Neural cell (in vitro differentiated cells): ENCODE measurements at regions not wholly inside any gene's neighbourhood (a gene's known extent, or its start where the extent isn't known, plus 50 kb on each side); places are given as distances from the start of the nearest gene placed in this dataset.

Experiments
- H2AFZ ChIP-seq: fragments of 200-600, 300-800 bp; sonication (generic), shearing (Covaris generic); 2 replicates; pipeline ENCODE4 v1.6.0; 2014; ENCODE audit warnings: low read depth, mild to moderate bottlenecking, antibody characterized with exemption, low read length, moderate library complexity
- H3F3A ChIP-seq: fragments of 200-600 bp; shearing (Covaris generic); 2 replicates; pipeline ENCODE4 v1.6.1; 2016; ENCODE audit warnings: mild to moderate bottlenecking, moderate library complexity, mixed read lengths, antibody characterized with exemption, low read length; ENCODE audit not compliant: insufficient read depth, poor library complexity, severe bottlenecking
- H3K27ac ChIP-seq: fragments of 200-600, 300-800 bp; sonication (generic), shearing (Covaris generic); 2 replicates; pipeline ENCODE4 v1.5.1; 2014; ENCODE audit warnings: mild to moderate bottlenecking, low read length, moderate library complexity
- H3K27me3 ChIP-seq: fragments of 300-800, 200-600 bp; sonication (generic), shearing (Covaris generic); 2 replicates; pipeline ENCODE4 v1.6.0; 2014; ENCODE audit warnings: mild to moderate bottlenecking, low read depth, low read length, moderate library complexity; ENCODE audit not compliant: insufficient read depth
- H3K36me3 ChIP-seq: fragments of 300-800, 200-600 bp; sonication (generic), shearing (Covaris generic); 2 replicates; pipeline ENCODE4 v1.5.1; 2014; ENCODE audit warnings: mild to moderate bottlenecking, antibody characterized with exemption, low read length, moderate library complexity; ENCODE audit not compliant: insufficient read depth
- H3K4me2 ChIP-seq: fragments of 300-800, 200-600 bp; sonication (generic), shearing (Covaris generic); 2 replicates; pipeline ENCODE4 v1.6.0; 2014; ENCODE audit warnings: mild to moderate bottlenecking, low read length
- H3K4me3 ChIP-seq: fragments of 300-800, 200-600 bp; sonication (generic), shearing (Covaris generic); 2 replicates; pipeline ENCODE4 v1.5.1; 2014; ENCODE audit warnings: mild to moderate bottlenecking, low read length, moderate library complexity
- H3K79me2 ChIP-seq: fragments of 200-600 bp; shearing (Covaris generic); replicated peaks from 2 replicates; pipeline ENCODE4 v1.6.0; 2014; ENCODE audit warnings: mild to moderate bottlenecking, low read length, moderate library complexity; ENCODE audit not compliant: insufficient read depth
- H3K9ac ChIP-seq: fragments of 300-800, 200-600 bp; sonication (generic), shearing (Covaris generic); 2 replicates; pipeline ENCODE4 v1.6.1; 2016; ENCODE audit warnings: mild to moderate bottlenecking, low read length, mixed read lengths
- H3K9me2 ChIP-seq: fragments of 200-600 bp; shearing (Covaris generic); 2 replicates; pipeline ENCODE4 v1.6.1; 2016; ENCODE audit warnings: mild to moderate bottlenecking, low read length, mixed read lengths; ENCODE audit not compliant: insufficient read depth
- H3K9me3 ChIP-seq: fragments of 200-600, 300-800 bp; sonication (generic), shearing (Covaris generic); 2 replicates; pipeline ENCODE4 v1.6.1; 2016; ENCODE audit warnings: mild to moderate bottlenecking, mixed run types, low read length, moderate library complexity, mixed read lengths
- H4K20me1 ChIP-seq: fragments of 200-600 bp; shearing (Covaris generic); 2 replicates; pipeline ENCODE4 v1.6.1; 2016; ENCODE audit warnings: mild to moderate bottlenecking, mixed run types; ENCODE audit not compliant: insufficient read depth
- CTCF ChIP-seq: fragments of 450-650 bp; IDR thresholded peaks from 2 replicates; pipeline ENCODE4 v1.5.1; 2014; ENCODE audit warnings: antibody characterized with exemption, mild to moderate bottlenecking, moderate library complexity; ENCODE audit not compliant: poor library complexity, severe bottlenecking
- EZH2 ChIP-seq: fragments of 200-600, 300-800 bp; shearing (Covaris generic), sonication (generic); IDR thresholded peaks from 2 replicates; pipeline ENCODE4 v1.6.1; 2014; ENCODE audit warnings: antibody characterized with exemption, low read length, borderline replicate concordance, mild to moderate bottlenecking; ENCODE audit not compliant: insufficient read depth, poor library complexity, severe bottlenecking
- MXI1 ChIP-seq: fragments of 450-650 bp; conservative IDR thresholded peaks from 2 replicates; pipeline ENCODE4 v1.6.1; 2014; ENCODE audit warnings: antibody characterized with exemption, mild to moderate bottlenecking; ENCODE audit not compliant: poor library complexity, severe bottlenecking
- POLR2AphosphoS5 ChIP-seq: IDR thresholded peaks from 2 replicates; pipeline ENCODE4 v1.6.1; 2012
- RAD21 ChIP-seq: fragments of 450-650 bp; conservative IDR thresholded peaks from 2 replicates; pipeline ENCODE4 v1.6.1; 2014; ENCODE audit warnings: antibody characterized with exemption, mild to moderate bottlenecking, moderate library complexity
- REST ChIP-seq: IDR thresholded peaks from 2 replicates; pipeline ENCODE4 v1.6.1; 2012; ENCODE audit warnings: borderline replicate concordance
- SMC3 ChIP-seq: fragments of 450-650 bp; conservative IDR thresholded peaks from 2 replicates; pipeline ENCODE4 v1.6.1; 2014; ENCODE audit warnings: antibody characterized with exemption, mild to moderate bottlenecking, moderate library complexity; ENCODE audit not compliant: poor library complexity
- TAF1 ChIP-seq: IDR thresholded peaks from 2 replicates; pipeline ENCODE4 v1.6.1; 2012; ENCODE audit warnings: low read depth

GRCh38 chr2:65746931-65747675 is 314.7 kb upstream of the SPRED2 start:
- H3K79me2 ChIP-seq: no peaks in the 10 kb centered on the region
- H3K4me3 ChIP-seq: no peak overlapping the region
- no peak for TF ChIP-seq RAD21
- TF ChIP-seq TAF1: no peak
- TF ChIP-seq POLR2AphosphoS5: no peak
- H3K4me2 ChIP-seq: no peak overlapping the region
- no peak overlapping the region for H3K27ac ChIP-seq
- H3K36me3 ChIP-seq: no peaks in the 10 kb centered on the region
- H3K9me2 ChIP-seq: no peaks in the 10 kb centered on the region
- no peaks in the 10 kb centered on the region for H3F3A ChIP-seq
- H4K20me1 ChIP-seq: no peaks in the 10 kb centered on the region
- H3K27me3 ChIP-seq: no peaks in the 10 kb centered on the region
- H2AFZ ChIP-seq: no peak overlapping the region
- no peak overlapping the region for H3K9ac ChIP-seq
- H3K9me3 ChIP-seq: no peaks in the 10 kb centered on the region

- Histone ChIP-seq H3K27me3 (no peaks in the 10 kb centered on the region), H3K9ac (no peak overlapping the region), H3F3A (no peaks in the 10 kb centered on the region), H3K9me3 (no peaks in the 10 kb centered on the region), H3K4me3 (no peak overlapping the region), H2AFZ (no peak overlapping the region), H3K27ac (no peak overlapping the region), H3K9me2 (no peaks in the 10 kb centered on the region), H3K79me2 (no peaks in the 10 kb centered on the region), H3K4me2 (no peak overlapping the region), H4K20me1 (no peaks in the 10 kb centered on the region), H3K36me3 (no peaks in the 10 kb centered on the region)
- TF ChIP-seq TAF1 (no peak), SMC3 (no peak), CTCF (no peak), EZH2 (no peak), MXI1 (no peak), REST (no peak), POLR2AphosphoS5 (no peak)
Measured at GRCh38 chr2:65744477-65745200, 312.2 kb upstream of the SPRED2 start.
